HUES6 (cell line): ENCODE measurements at regions not wholly inside any gene's neighbourhood (a gene's known extent, or its start where the extent isn't known, plus 50 kb on each side); places are given as distances from the start of the nearest gene placed in this dataset.

Source experiments
- H3K27ac ChIP-seq: 2 replicates; pipeline ENCODE4 v1.7.0; 2013; ENCODE audit warnings: low read depth, mild to moderate bottlenecking, low read length, inconsistent platforms
- H3K27me3 ChIP-seq: 2 replicates; pipeline ENCODE4 v1.6.1; 2013; ENCODE audit warnings: low read length; ENCODE audit not compliant: control insufficient read depth, insufficient read depth
- H3K36me3 ChIP-seq: 2 replicates; pipeline ENCODE4 v1.6.1; 2013; ENCODE audit warnings: low read length; ENCODE audit not compliant: control insufficient read depth, insufficient read depth
- H3K4me1 ChIP-seq: 2 replicates; pipeline ENCODE4 v1.6.1; 2013; ENCODE audit warnings: low read length; ENCODE audit not compliant: control insufficient read depth, insufficient read depth
- H3K4me3 ChIP-seq: 2 replicates; pipeline ENCODE4 v1.5.1; 2013; ENCODE audit warnings: low read depth, low read length
- H3K9ac ChIP-seq: one replicate; pipeline ENCODE4 v1.6.1; 2013; ENCODE audit warnings: mild to moderate bottlenecking, low read length
- H3K9me3 ChIP-seq: 2 replicates; pipeline ENCODE4 v1.6.1; 2013; ENCODE audit warnings: low read depth, low read length; ENCODE audit not compliant: control insufficient read depth, insufficient read depth

GRCh38 chr14:104425171-104425681 lies 154.3 kb upstream of the C14orf180 start:
- no peaks in the 10 kb centered on the region for H3K36me3 ChIP-seq
- H3K9me3 ChIP-seq, result no peaks in the 10 kb centered on the region
- H3K9ac ChIP-seq, result no peak overlapping the region
- H3K27ac ChIP-seq, result no peak overlapping the region
- no peak overlapping the region for H3K4me3 ChIP-seq
- H3K4me1 ChIP-seq, result peaks cover 3% of the 10 kb centered on the region; the same call in 1 of the 2 replicates
- peaks cover 3% of the 10 kb centered on the region; the same call in 1 of the 2 replicates for H3K27me3 ChIP-seq

- Histone ChIP-seq H3K9ac (no peak overlapping the region), H3K9me3 (no peaks in the 10 kb centered on the region), H3K27me3 (peaks cover 3% of the 10 kb centered on the region; the same call in 1 of the 2 replicates)
Measured at GRCh38 chr14:104425763-104426646, 153.6 kb upstream of the C14orf180 start.

GRCh38 chr14:104427131-104427851 lies 152.3 kb upstream of the C14orf180 start:
- H3K4me1 ChIP-seq, result peaks cover 5% of the 10 kb centered on the region; the same call in 1 of the 2 replicates
- H3K9ac ChIP-seq, result no peak overlapping the region
- no peaks in the 10 kb centered on the region for H3K36me3 ChIP-seq
- H3K4me3 ChIP-seq, result no peak overlapping the region
- peaks cover 3% of the 10 kb centered on the region; the same call in 1 of the 2 replicates for H3K27me3 ChIP-seq
- no peak overlapping the region for H3K27ac ChIP-seq
- H3K9me3 ChIP-seq, result no peaks in the 10 kb centered on the region

More at GRCh38 chr14:104425763-104426646, 153.6 kb upstream of the C14orf180 start:
- H3K27ac ChIP-seq, result no peak overlapping the region
- peaks cover 3% of the 10 kb centered on the region; the same call in 1 of the 2 replicates for H3K4me1 ChIP-seq
- H3K4me3 ChIP-seq, result no peak overlapping the region
- no peaks in the 10 kb centered on the region for H3K36me3 ChIP-seq

GRCh38 chr14:104428333-104428851 lies 151.2 kb upstream of the C14orf180 start:
- peaks cover 5% of the 10 kb centered on the region; the same call in 1 of the 2 replicates for H3K4me1 ChIP-seq
- H3K36me3 ChIP-seq, result no peaks in the 10 kb centered on the region
- H3K27me3 ChIP-seq, result peaks cover 3% of the 10 kb centered on the region; the same call in 1 of the 2 replicates
- no peak overlapping the region for H3K9ac ChIP-seq
- H3K4me3 ChIP-seq, result no peak overlapping the region
- no peaks in the 10 kb centered on the region for H3K9me3 ChIP-seq
- no peak overlapping the region for H3K27ac ChIP-seq

- Histone ChIP-seq H3K36me3 (no peaks in the 10 kb centered on the region), H3K27ac (no peak overlapping the region), H3K9me3 (no peaks in the 10 kb centered on the region), H3K27me3 (peaks cover 3% of the 10 kb centered on the region; the same call in 1 of the 2 replicates), H3K9ac (no peak overlapping the region), H3K4me1 (peaks cover 5% of the 10 kb centered on the region; the same call in 1 of the 2 replicates), H3K4me3 (no peak overlapping the region)
Measured at GRCh38 chr14:104428860-104429259, 150.7 kb upstream of the C14orf180 start.

GRCh38 chr14:104429291-104429861 lies 150.2 kb upstream of the C14orf180 start:
- H3K27me3 ChIP-seq, result peaks cover 3% of the 10 kb centered on the region; the same call in 1 of the 2 replicates
- peaks cover 5% of the 10 kb centered on the region; the same call in 1 of the 2 replicates for H3K4me1 ChIP-seq
- no peaks in the 10 kb centered on the region for H3K9me3 ChIP-seq
- H3K36me3 ChIP-seq, result no peaks in the 10 kb centered on the region
- no peak overlapping the region for H3K9ac ChIP-seq
- H3K27ac ChIP-seq, result no peak overlapping the region
- no peak overlapping the region for H3K4me3 ChIP-seq

DNA sequence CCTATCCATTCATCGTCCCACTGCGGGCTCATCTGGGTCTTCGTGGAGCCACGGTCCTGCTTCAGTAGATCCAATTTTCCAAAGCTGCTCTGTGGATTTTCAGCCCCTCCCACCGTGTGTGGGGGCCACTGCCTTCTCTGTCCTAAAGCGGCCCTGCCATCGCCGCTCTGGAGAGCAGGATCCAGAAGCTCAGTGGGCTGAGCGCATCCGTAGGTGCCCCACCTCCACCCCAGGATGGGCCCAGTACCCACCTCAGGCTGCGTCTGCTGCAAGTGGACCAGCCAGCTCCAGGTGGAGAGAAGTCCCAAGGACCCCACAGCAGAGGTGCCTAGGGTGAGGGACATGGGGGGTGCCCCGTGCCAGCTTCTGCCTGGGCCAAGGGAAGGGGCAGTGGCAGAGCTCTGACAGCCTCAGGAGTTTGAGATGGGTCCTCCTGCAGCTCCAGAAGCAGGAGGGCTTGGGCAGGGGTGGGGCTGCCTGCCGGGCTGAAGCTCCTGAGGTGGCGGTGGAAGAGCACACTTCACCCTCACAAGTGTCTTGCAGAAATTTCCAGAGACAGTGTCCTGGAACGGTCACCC lies 148.1 kb upstream of the C14orf180 start:
- Histone ChIP-seq H3K27ac (no peak overlapping the region), H3K9me3 (no peaks in the 10 kb centered on the region), H3K27me3 (no peaks in the 10 kb centered on the region), H3K4me1 (peaks cover 9% of the 10 kb centered on the region), H3K4me3 (no peak overlapping the region), H3K36me3 (no peaks in the 10 kb centered on the region), H3K9ac (no peak overlapping the region)

- Histone ChIP-seq H3K4me1 (peaks cover 15% of the 10 kb centered on the region), H3K9ac (no peak overlapping the region), H3K4me3 (no peak overlapping the region), H3K9me3 (no peaks in the 10 kb centered on the region), H3K27ac (no peak overlapping the region), H3K36me3 (no peaks in the 10 kb centered on the region), H3K27me3 (no peaks in the 10 kb centered on the region)
Measured at GRCh38 chr14:104431929-104432541, 147.5 kb upstream of the C14orf180 start.

- Histone ChIP-seq H3K9me3 (no peaks in the 10 kb centered on the region), H3K4me3 (no peak overlapping the region), H3K27me3 (no peaks in the 10 kb centered on the region), H3K36me3 (no peaks in the 10 kb centered on the region), H3K27ac (no peak overlapping the region), H3K4me1 (peaks cover 21% of the 10 kb centered on the region), H3K9ac (no peak overlapping the region)
Measured at GRCh38 chr14:104432611-104433231, 146.8 kb upstream of the C14orf180 start.
